ENCODE measurements at regions not wholly inside any gene's neighbourhood (a gene's known extent, or its start where the extent isn't known, plus 50 kb on each side); places are given as distances from the start of the nearest gene placed in this dataset.

DNA sequence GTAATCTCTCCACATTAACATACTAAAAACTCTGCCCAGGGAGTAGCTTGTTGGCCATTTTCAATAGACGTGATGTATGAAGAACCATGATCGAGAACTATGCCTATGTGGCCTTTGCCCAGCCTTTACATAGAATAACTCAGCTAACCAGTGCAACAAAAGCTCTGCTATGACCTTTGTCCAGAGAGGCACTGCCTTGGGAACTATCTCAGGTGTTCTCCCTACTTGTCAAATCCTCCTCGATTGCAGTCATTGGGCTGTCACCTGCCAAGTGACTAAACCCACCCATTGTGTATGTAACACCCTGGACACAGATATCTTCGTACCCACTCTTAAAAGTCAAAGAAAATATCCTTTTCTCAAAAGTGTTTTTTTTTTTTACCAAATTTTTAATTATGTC, 610.3 kb upstream of the GALNTL6 start:
- Histone ChIP-seq H3K27ac (ENCODE audit: low read length in 2 of 2) (no peak overlapping the region), H3K4me1 (ENCODE audit: control insufficient read depth in 2 of 2, insufficient read depth in 2 of 2, low read length in 2 of 2) (no peaks in the 10 kb centered on the region), H3K27me3 (replicated peaks in 1 of 4; ENCODE audit: control extremely low read depth in 1 of 4, control insufficient read depth in 3 of 4, insufficient read depth in 4 of 4, low read length in 3 of 4) (no peaks in the 10 kb centered on the region), H3K4me2 (replicated peaks; ENCODE audit: low read depth, low read length, poor library complexity, severe bottlenecking) (no peak overlapping the region), H2AFZ (ENCODE audit: insufficient read depth, low read depth, low read length, poor library complexity, severe bottlenecking) (no peak overlapping the region), H3K79me2 (ENCODE audit: control insufficient read depth, insufficient read depth, low read length) (no peaks in the 10 kb centered on the region), H3K4me3 (ENCODE audit: control extremely low read depth in 1 of 5, extremely low read depth in 1 of 5, insufficient read depth in 1 of 5, low read depth in 2 of 5, low read length in 4 of 5) (no peak overlapping the region), H4K20me1 (ENCODE audit: control insufficient read depth, insufficient read depth, low read length, poor library complexity, severe bottlenecking) (no peaks in the 10 kb centered on the region), H3K36me3 (replicated peaks in 1 of 2; ENCODE audit: control extremely low read depth in 1 of 2, control insufficient read depth in 1 of 2, extremely low read depth in 1 of 2, insufficient read depth in 2 of 2, low read length in 1 of 2) (no peaks in the 10 kb centered on the region), H3K9me3 (ENCODE audit: control extremely low read depth in 1 of 3, control insufficient read depth in 2 of 3, insufficient read depth in 1 of 3, low read length in 2 of 3) (peaks cover 0 to 2% (median 0%) of the 10 kb centered on the region in 3 donors), H3K9ac (ENCODE audit: low read length) (no peak overlapping the region)
- ATAC-seq (ENCODE audit: low read depth), result no peak
- Mint-ChIP-seq H3K4me1 (no peaks in the 10 kb centered on the region), H3K9me3 (ENCODE audit: insufficient read depth) (no peaks in the 10 kb centered on the region), H3K4me3 (no peak overlapping the region), H3K27me3 (no peaks in the 10 kb centered on the region), H3K27ac (no peak overlapping the region)
- intact Hi-C loops (cut with micrococcal nuclease), result no loop called here
- ChIA-PET POLR2A (no interaction called here), CTCF (no interaction called here)
- TF ChIP-seq EZH2 (IDR thresholded peaks at IDR 0.05; ENCODE audit: borderline replicate concordance, insufficient read depth, low read depth, low read length, poor library complexity, severe bottlenecking), result no peak
- TF ChIP-seq, protein P1, sequence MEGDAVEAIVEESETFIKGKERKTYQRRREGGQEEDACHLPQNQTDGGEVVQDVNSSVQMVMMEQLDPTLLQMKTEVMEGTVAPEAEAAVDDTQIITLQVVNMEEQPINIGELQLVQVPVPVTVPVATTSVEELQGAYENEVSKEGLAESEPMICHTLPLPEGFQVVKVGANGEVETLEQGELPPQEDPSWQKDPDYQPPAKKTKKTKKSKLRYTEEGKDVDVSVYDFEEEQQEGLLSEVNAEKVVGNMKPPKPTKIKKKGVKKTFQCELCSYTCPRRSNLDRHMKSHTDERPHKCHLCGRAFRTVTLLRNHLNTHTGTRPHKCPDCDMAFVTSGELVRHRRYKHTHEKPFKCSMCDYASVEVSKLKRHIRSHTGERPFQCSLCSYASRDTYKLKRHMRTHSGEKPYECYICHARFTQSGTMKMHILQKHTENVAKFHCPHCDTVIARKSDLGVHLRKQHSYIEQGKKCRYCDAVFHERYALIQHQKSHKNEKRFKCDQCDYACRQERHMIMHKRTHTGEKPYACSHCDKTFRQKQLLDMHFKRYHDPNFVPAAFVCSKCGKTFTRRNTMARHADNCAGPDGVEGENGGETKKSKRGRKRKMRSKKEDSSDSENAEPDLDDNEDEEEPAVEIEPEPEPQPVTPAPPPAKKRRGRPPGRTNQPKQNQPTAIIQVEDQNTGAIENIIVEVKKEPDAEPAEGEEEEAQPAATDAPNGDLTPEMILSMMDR (IDR thresholded peaks at IDR 0.05), result no peak
- WGBS (ENCODE audit: insufficient coverage), result 100% methylated on average over 3 of the region's 4 CpGs
- no peak for DNase-seq

DNA sequence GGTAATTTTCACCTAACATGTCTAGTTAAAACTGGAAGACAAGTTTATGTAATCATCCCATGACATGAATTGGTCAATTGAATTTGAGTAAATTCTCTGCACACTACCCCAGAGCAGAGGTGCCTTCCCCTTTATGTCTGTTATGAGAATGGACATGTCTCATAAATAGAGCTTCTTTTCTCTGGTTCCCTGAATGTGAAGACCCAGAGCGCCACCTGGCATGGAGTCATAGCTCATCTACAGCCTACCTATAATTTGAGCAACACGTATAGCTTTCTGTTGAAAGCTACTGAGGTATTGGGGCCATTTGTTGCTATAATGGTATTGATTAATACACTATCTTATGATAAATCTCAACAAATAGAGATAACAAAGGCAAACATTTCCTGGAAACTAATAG, 626.5 kb upstream of the GALNTL6 start:
- no peaks in the 10 kb centered on the region for H3K9me3 ChIP-seq (ENCODE audit: control extremely low read depth in 1 of 3, control insufficient read depth in 2 of 3, insufficient read depth in 1 of 3, low read length in 2 of 3)
- no peaks in the 10 kb centered on the region for H3K27me3 Mint-ChIP-seq
- intact Hi-C loops (cut with micrococcal nuclease), result no loop called here
- H3K27ac ChIP-seq (ENCODE audit: low read length in 2 of 2), result no peak overlapping the region
- no peak overlapping the region for H2AFZ ChIP-seq (ENCODE audit: insufficient read depth, low read depth, low read length, poor library complexity, severe bottlenecking)
- no peaks in the 10 kb centered on the region for H3K79me2 ChIP-seq (ENCODE audit: control insufficient read depth, insufficient read depth, low read length)
- no peaks in the 10 kb centered on the region for H3K27me3 ChIP-seq (replicated peaks in 1 of 4; ENCODE audit: control extremely low read depth in 1 of 4, control insufficient read depth in 3 of 4, insufficient read depth in 4 of 4, low read length in 3 of 4)
- POLR2A ChIA-PET, result no interaction called here
- H3K4me1 Mint-ChIP-seq, result no peaks in the 10 kb centered on the region
- H3K4me3 Mint-ChIP-seq, result no peak overlapping the region
- H3K4me3 ChIP-seq (ENCODE audit: control extremely low read depth in 1 of 5, extremely low read depth in 1 of 5, insufficient read depth in 1 of 5, low read depth in 2 of 5, low read length in 4 of 5), result no peak overlapping the region
- no peak overlapping the region for H3K4me2 ChIP-seq (replicated peaks; ENCODE audit: low read depth, low read length, poor library complexity, severe bottlenecking)
- CTCF ChIA-PET, result no interaction called here
- H4K20me1 ChIP-seq (ENCODE audit: control insufficient read depth, insufficient read depth, low read length, poor library complexity, severe bottlenecking), result no peaks in the 10 kb centered on the region
- H3K4me1 ChIP-seq (ENCODE audit: control insufficient read depth in 2 of 2, insufficient read depth in 2 of 2, low read length in 2 of 2), result no peaks in the 10 kb centered on the region
- no peak overlapping the region for H3K27ac Mint-ChIP-seq
- H3K9ac ChIP-seq (ENCODE audit: low read length), result no peak overlapping the region
- DNase-seq (no peak), ATAC-seq (ENCODE audit: low read depth) (no peak)
- H3K9me3 Mint-ChIP-seq (ENCODE audit: insufficient read depth), result no peaks in the 10 kb centered on the region
- TF ChIP-seq, protein P1 (IDR thresholded peaks at IDR 0.05), result no peak
- no peak for TF ChIP-seq EZH2 (IDR thresholded peaks at IDR 0.05; ENCODE audit: borderline replicate concordance, insufficient read depth, low read depth, low read length, poor library complexity, severe bottlenecking)
- no CpG with 5 or more reads among the region's 2 CpGs for WGBS (ENCODE audit: insufficient coverage)
- H3K36me3 ChIP-seq (replicated peaks in 1 of 2; ENCODE audit: control extremely low read depth in 1 of 2, control insufficient read depth in 1 of 2, extremely low read depth in 1 of 2, insufficient read depth in 2 of 2, low read length in 1 of 2), result no peaks in the 10 kb centered on the region
